Caco-2 (cell line): ENCODE measurements at regions not wholly inside any gene's neighbourhood (a gene's known extent, or its start where the extent isn't known, plus 50 kb on each side); places are given as distances from the start of the nearest gene placed in this dataset.

Experiments
- BruUV-seq: library from RNA; stranded (reverse); fragments of 400-500 nt; replicated peaks from 2 replicates; lab custom pipeline; 2021; lab: Mats Ljungman, UMichigan
- CTCF ChIA-PET: fragments of 300-600 bp; sonication (Branson Sonifier 250); formaldehyde crosslinking; loops from one replicate; lab custom pipeline; 2022; ENCODE audit warnings: antibody characterized with exemption; lab: Charles Lee
- POLR2A ChIA-PET: fragments of 300-600 bp; sonication (Branson Sonifier 250); formaldehyde crosslinking; loops from one replicate; lab custom pipeline; 2022; ENCODE audit warnings: antibody characterized with exemption; lab: Charles Lee
- DNase-seq, 2 experiments: peaks; one replicate each; pipeline versions ENCODE4 v3.0.0 to v3.0.0-alpha.2; 2020 to 2022
- H3K27me3 ChIP-seq: replicated peaks from 2 replicates; pipeline ENCODE4 v1.6.0; 2011; ENCODE audit warnings: low read length; ENCODE audit not compliant: control insufficient read depth, insufficient read depth
- H3K36me3 ChIP-seq: 2 replicates; pipeline ENCODE4 v1.5.1; 2011; ENCODE audit warnings: low read length; ENCODE audit not compliant: control insufficient read depth, insufficient read depth
- H3K4me1 ChIP-seq: fragments of 250-450 bp; sonication (Bioruptor Pico); 2 replicates; pipeline ENCODE4 v1.5.1; 2020; ENCODE audit warnings: mild to moderate bottlenecking
- H3K4me3 ChIP-seq: 2 replicates; pipeline ENCODE4 v1.5.1; 2011; ENCODE audit warnings: low read depth, mild to moderate bottlenecking, control low read depth, low read length
- H3K9me3 ChIP-seq: fragments of 250-450 bp; sonication (Bioruptor Pico); 2 replicates; pipeline ENCODE4 v1.5.1; 2020; ENCODE audit warnings: mild to moderate bottlenecking, moderate library complexity
- H3K27ac Mint-ChIP-seq: one replicate; pipeline ENCODE4 v1.8.0; 2022; ENCODE audit warnings: mixed read lengths; ENCODE audit not compliant: unreplicated experiment
- H3K27me3 Mint-ChIP-seq: one replicate; pipeline ENCODE4 v1.8.0; 2022; ENCODE audit warnings: mixed read lengths; ENCODE audit not compliant: insufficient read depth, unreplicated experiment
- H3K36me3 Mint-ChIP-seq: one replicate; pipeline ENCODE4 v1.8.0; 2022; ENCODE audit warnings: mild to moderate bottlenecking, mixed read lengths; ENCODE audit not compliant: insufficient read depth, unreplicated experiment
- H3K4me1 Mint-ChIP-seq: one replicate; pipeline ENCODE4 v1.8.0; 2022; ENCODE audit warnings: low read depth, mixed read lengths; ENCODE audit not compliant: unreplicated experiment
- H3K4me3 Mint-ChIP-seq: one replicate; pipeline ENCODE4 v1.8.0; 2022; ENCODE audit warnings: mild to moderate bottlenecking, moderate library complexity, mixed read lengths; ENCODE audit not compliant: unreplicated experiment
- H3K9me3 Mint-ChIP-seq: one replicate; pipeline ENCODE4 v1.8.0; 2022; ENCODE audit warnings: mixed read lengths; ENCODE audit not compliant: unreplicated experiment
- intact Hi-C: fragments of 100-400 bp; cut with micrococcal nuclease; formaldehyde crosslinking; loops from one replicate; pipeline ENCODE4 v1.10.0; 2022; ENCODE audit not compliant: unreplicated experiment
- TF ChIP-seq, protein P1 (sequence below), 2 experiments: fragments of 200-600 bp in 1 of 2; IDR thresholded peaks; 1 replicate in 1 of 2; 2 replicates in 1 of 2; pipeline versions ENCODE4 v1.5.1 to v1.8.0; 2011 to 2022; ENCODE audit warnings: antibody characterized with exemption in 1 of 2, control low read depth in 1 of 2, inconsistent platforms in 1 of 2, low read depth in 1 of 2, low read length in 1 of 2, mild to moderate bottlenecking in 1 of 2, moderate library complexity in 1 of 2; ENCODE audit not compliant: insufficient read depth in 1 of 2, severe bottlenecking in 1 of 2, unreplicated experiment in 1 of 2

DNA sequence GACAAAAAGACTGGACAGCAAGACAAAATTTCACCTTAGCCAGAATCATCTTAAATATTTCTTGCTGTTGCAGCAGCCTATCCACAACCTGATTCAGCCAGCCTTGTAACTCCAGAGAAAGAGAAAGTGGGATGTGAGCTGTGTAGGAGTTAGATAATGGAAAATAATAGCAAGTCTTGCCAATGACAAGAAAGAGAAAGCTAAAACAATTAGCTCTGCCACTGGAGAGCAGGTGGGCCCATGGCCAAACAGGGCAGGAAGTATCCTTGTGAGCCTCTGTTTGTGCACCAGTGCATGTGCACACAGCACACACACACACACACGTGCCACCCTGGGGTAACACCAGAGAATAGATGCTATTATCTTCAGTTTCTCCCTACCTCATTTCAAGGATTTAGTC is 106.0 kb upstream of the CCDC196 start:
- intact Hi-C loops = no loop called here
- POLR2A ChIA-PET = interaction anchor here (0.6 kb wide), 1 partner anchor 117 kb away, joined by 3 read pairs; no protein-coding TSS in a partner anchor
- CTCF ChIA-PET = no interaction called here
- DNase-seq = no peak
- Mint-ChIP-seq H3K27me3 (peaks cover 11% of the 10 kb centered on the region), H3K36me3 (no peaks in the 10 kb centered on the region), H3K27ac (no peak overlapping the region), H3K4me1 (no peaks in the 10 kb centered on the region), H3K4me3 (no peak overlapping the region), H3K9me3 (no peaks in the 10 kb centered on the region)
- Histone ChIP-seq H3K4me3 (no peak overlapping the region), H3K36me3 (no peaks in the 10 kb centered on the region), H3K27me3 (no peaks in the 10 kb centered on the region), H3K4me1 (no peaks in the 10 kb centered on the region), H3K9me3 (no peaks in the 10 kb centered on the region)
- TF ChIP-seq, protein P1, sequence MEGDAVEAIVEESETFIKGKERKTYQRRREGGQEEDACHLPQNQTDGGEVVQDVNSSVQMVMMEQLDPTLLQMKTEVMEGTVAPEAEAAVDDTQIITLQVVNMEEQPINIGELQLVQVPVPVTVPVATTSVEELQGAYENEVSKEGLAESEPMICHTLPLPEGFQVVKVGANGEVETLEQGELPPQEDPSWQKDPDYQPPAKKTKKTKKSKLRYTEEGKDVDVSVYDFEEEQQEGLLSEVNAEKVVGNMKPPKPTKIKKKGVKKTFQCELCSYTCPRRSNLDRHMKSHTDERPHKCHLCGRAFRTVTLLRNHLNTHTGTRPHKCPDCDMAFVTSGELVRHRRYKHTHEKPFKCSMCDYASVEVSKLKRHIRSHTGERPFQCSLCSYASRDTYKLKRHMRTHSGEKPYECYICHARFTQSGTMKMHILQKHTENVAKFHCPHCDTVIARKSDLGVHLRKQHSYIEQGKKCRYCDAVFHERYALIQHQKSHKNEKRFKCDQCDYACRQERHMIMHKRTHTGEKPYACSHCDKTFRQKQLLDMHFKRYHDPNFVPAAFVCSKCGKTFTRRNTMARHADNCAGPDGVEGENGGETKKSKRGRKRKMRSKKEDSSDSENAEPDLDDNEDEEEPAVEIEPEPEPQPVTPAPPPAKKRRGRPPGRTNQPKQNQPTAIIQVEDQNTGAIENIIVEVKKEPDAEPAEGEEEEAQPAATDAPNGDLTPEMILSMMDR (IDR thresholded peaks at IDR 0.05; ENCODE audit: insufficient read depth in 1 of 2, low read depth in 1 of 2, low read length in 1 of 2, severe bottlenecking in 1 of 2, unreplicated experiment in 1 of 2) = no peak
- no TSS peak for BruUV-seq

- TF ChIP-seq, protein P1 (IDR thresholded peaks at IDR 0.05; ENCODE audit: insufficient read depth in 1 of 2, low read depth in 1 of 2, low read length in 1 of 2, severe bottlenecking in 1 of 2, unreplicated experiment in 1 of 2) = no peak
- H3K27me3 ChIP-seq = no peaks in the 10 kb centered on the region
- no peak for DNase-seq
- BruUV-seq = no TSS peak
- no peaks in the 10 kb centered on the region for H3K9me3 Mint-ChIP-seq
- no peak overlapping the region for H3K27ac Mint-ChIP-seq
- H3K9me3 ChIP-seq = no peaks in the 10 kb centered on the region
- no peak overlapping the region for H3K4me3 Mint-ChIP-seq
- no peaks in the 10 kb centered on the region for H3K36me3 ChIP-seq
- no peak overlapping the region for H3K4me3 ChIP-seq
- H3K4me1 Mint-ChIP-seq = no peaks in the 10 kb centered on the region
- POLR2A ChIA-PET = no interaction called here
- H3K27me3 Mint-ChIP-seq = peaks cover 9% of the 10 kb centered on the region
- intact Hi-C loops = no loop called here
- CTCF ChIA-PET = no interaction called here
- no peaks in the 10 kb centered on the region for H3K4me1 ChIP-seq
- H3K36me3 Mint-ChIP-seq = no peaks in the 10 kb centered on the region
Observed at GRCh38 chr14:66381755-66382154, 104.4 kb upstream of the CCDC196 start.

DNA sequence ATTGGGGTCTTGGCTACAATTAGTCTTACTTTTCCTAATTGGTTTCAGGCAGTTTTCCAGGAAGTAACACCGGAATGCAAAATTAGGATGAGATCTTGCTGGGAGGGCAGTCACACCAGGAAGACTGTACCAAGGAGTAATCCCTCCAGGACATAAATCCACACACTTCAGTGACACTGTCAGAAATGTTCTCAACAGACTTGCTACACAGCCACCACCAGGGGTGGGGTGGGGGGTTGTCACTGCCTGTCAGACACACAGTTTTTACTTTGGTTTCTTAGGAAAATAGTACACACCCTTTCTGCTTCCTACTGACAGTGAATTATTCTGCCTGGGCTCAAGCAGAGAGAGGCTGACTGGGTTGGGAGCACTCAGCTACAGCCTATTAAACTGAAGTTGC is 102.9 kb upstream of the CCDC196 start:
- Mint-ChIP-seq H3K27ac (no peak overlapping the region), H3K9me3 (no peaks in the 10 kb centered on the region), H3K36me3 (no peaks in the 10 kb centered on the region), H3K27me3 (peaks cover 6% of the 10 kb centered on the region), H3K4me3 (no peak overlapping the region), H3K4me1 (no peaks in the 10 kb centered on the region)
- no peaks in the 10 kb centered on the region for H3K4me1 ChIP-seq
- no peak for DNase-seq
- ChIA-PET POLR2A (no interaction called here), CTCF (no interaction called here)
- BruUV-seq = no TSS peak
- no peak overlapping the region for H3K4me3 ChIP-seq
- H3K36me3 ChIP-seq = no peaks in the 10 kb centered on the region
- H3K9me3 ChIP-seq = no peaks in the 10 kb centered on the region
- intact Hi-C loops = no loop called here
- TF ChIP-seq, protein P1 (IDR thresholded peaks at IDR 0.05; ENCODE audit: insufficient read depth in 1 of 2, low read depth in 1 of 2, low read length in 1 of 2, severe bottlenecking in 1 of 2, unreplicated experiment in 1 of 2) = no peak
- no peaks in the 10 kb centered on the region for H3K27me3 ChIP-seq
